ENCODE measurements at regions not wholly inside any gene's neighbourhood (a gene's known extent, or its start where the extent isn't known, plus 50 kb on each side); places are given as distances from the start of the nearest gene placed in this dataset.

- TF ChIP-seq CTCF (IDR thresholded peaks at IDR 0.05) (no peak), POLR2A (IDR thresholded peaks at IDR 0.05; ENCODE audit: low read depth) (no peak), EP300 (IDR thresholded peaks at IDR 0.05) (no peak)
Observed at GRCh38 chr1:234533975-234534876, 55.2 kb upstream of the TARBP1 start.
